ENCODE measurements at regions not wholly inside any gene's neighbourhood (a gene's known extent, or its start where the extent isn't known, plus 50 kb on each side); places are given as distances from the start of the nearest gene placed in this dataset.
A peak's percentile ranks its signal among the peaks of the same experiment; 100 is the strongest.

- Histone ChIP-seq H3K79me2 (ENCODE audit: insufficient read depth, low read length) (no peaks in the 10 kb centered on the region), H3K36me3 (replicated peaks in 1 of 2; ENCODE audit: control insufficient read depth in 1 of 2, insufficient read depth in 2 of 2, low read length in 2 of 2) (no peaks in the 10 kb centered on the region), H3K27ac (ENCODE audit: low read depth in 1 of 2, low read length in 2 of 2) (no peak overlapping the region), H3K27me3 (ENCODE audit: control insufficient read depth in 2 of 2, insufficient read depth in 2 of 2, low read length in 2 of 2) (no peaks in the 10 kb centered on the region), H3K9me3 (replicated peaks in 1 of 2; ENCODE audit: control insufficient read depth in 1 of 2, insufficient read depth in 1 of 2, low read length in 2 of 2) (no peaks in the 10 kb centered on the region), H2AFZ (ENCODE audit: insufficient read depth, low read depth, low read length, poor library complexity, severe bottlenecking) (no peak overlapping the region), H3K4me3 (replicated peaks in 1 of 3; ENCODE audit: low read depth in 2 of 3, low read length in 3 of 3) (no peak overlapping the region), H3K4me1 (ENCODE audit: control insufficient read depth in 1 of 2, insufficient read depth in 2 of 2, low read length in 2 of 2) (no peaks in the 10 kb centered on the region), H3K4me2 (replicated peaks; ENCODE audit: extremely low read depth, low read length, poor library complexity, severe bottlenecking) (no peak overlapping the region), H3K9ac (ENCODE audit: insufficient read depth, low read length, poor library complexity, severe bottlenecking) (no peak overlapping the region), H4K20me1 (ENCODE audit: insufficient read depth, low read length) (no peaks in the 10 kb centered on the region)
- H3K27me3 Mint-ChIP-seq (ENCODE audit: low read depth in 3 of 3) = peaks cover 0 to 2% (median 0%) of the 10 kb centered on the region in 3 donors
- DNase-seq = no peak
- 90% methylated on average over 2 of the region's 2 CpGs for WGBS (ENCODE audit: insufficient coverage)
- no peaks in the 10 kb centered on the region for H3K36me3 Mint-ChIP-seq
- peaks cover 0 to 3% (median 0%) of the 10 kb centered on the region in 7 donors for H3K9me3 Mint-ChIP-seq
- H3K27ac Mint-ChIP-seq = no peak overlapping the region
- no peak for TF ChIP-seq CTCF (IDR thresholded peaks at IDR 0.05)
- no peaks in the 10 kb centered on the region for H3K4me1 Mint-ChIP-seq
- intact Hi-C loops (cut with micrococcal nuclease) = no loop called here
- H3K4me3 Mint-ChIP-seq = no peak overlapping the region
Observed at GRCh38 chr14:22500525-22500924, 88.5 kb downstream of the DAD1 start.

- no peak for TF ChIP-seq CTCF (IDR thresholded peaks at IDR 0.05)
- Histone ChIP-seq H3K9ac (ENCODE audit: insufficient read depth, low read length, poor library complexity, severe bottlenecking) (no peak overlapping the region), H3K36me3 (replicated peaks in 1 of 2; ENCODE audit: control insufficient read depth in 1 of 2, insufficient read depth in 2 of 2, low read length in 2 of 2) (no peaks in the 10 kb centered on the region), H3K4me2 (replicated peaks; ENCODE audit: extremely low read depth, low read length, poor library complexity, severe bottlenecking) (no peak overlapping the region), H3K27me3 (ENCODE audit: control insufficient read depth in 2 of 2, insufficient read depth in 2 of 2, low read length in 2 of 2) (no peaks in the 10 kb centered on the region), H3K4me3 (replicated peaks in 1 of 3; ENCODE audit: low read depth in 2 of 3, low read length in 3 of 3) (no peak overlapping the region), H3K79me2 (ENCODE audit: insufficient read depth, low read length) (no peaks in the 10 kb centered on the region), H3K27ac (ENCODE audit: low read depth in 1 of 2, low read length in 2 of 2) (no peak overlapping the region), H2AFZ (ENCODE audit: insufficient read depth, low read depth, low read length, poor library complexity, severe bottlenecking) (no peak overlapping the region), H3K9me3 (replicated peaks in 1 of 2; ENCODE audit: control insufficient read depth in 1 of 2, insufficient read depth in 1 of 2, low read length in 2 of 2) (no peaks in the 10 kb centered on the region), H3K4me1 (ENCODE audit: control insufficient read depth in 1 of 2, insufficient read depth in 2 of 2, low read length in 2 of 2) (no peaks in the 10 kb centered on the region), H4K20me1 (ENCODE audit: insufficient read depth, low read length) (no peaks in the 10 kb centered on the region)
- intact Hi-C loops (cut with micrococcal nuclease) = no loop called here
- H3K27ac Mint-ChIP-seq = peak overlapping the region in 1 of 7 donors; percentile 0
- 24% methylated on average over 5 of the region's 5 CpGs for WGBS (ENCODE audit: insufficient coverage)
- H3K4me3 Mint-ChIP-seq = no peak overlapping the region
- no peaks in the 10 kb centered on the region for H3K4me1 Mint-ChIP-seq
- DNase-seq = no peak
- H3K27me3 Mint-ChIP-seq (ENCODE audit: low read depth in 3 of 3) = peaks cover 2 to 4% (median 2%) of the 10 kb centered on the region in 3 donors
- H3K36me3 Mint-ChIP-seq = no peaks in the 10 kb centered on the region
- H3K9me3 Mint-ChIP-seq = peaks cover 0 to 3% (median 0%) of the 10 kb centered on the region in 7 donors
Observed at GRCh38 chr14:22497671-22498093, 91.3 kb downstream of the DAD1 start.

Data from CD14-positive monocyte (primary cell).